GM19025 (cell line): ENCODE measurements at regions not wholly inside any gene's neighbourhood (a gene's known extent, or its start where the extent isn't known, plus 50 kb on each side); places are given as distances from the start of the nearest gene placed in this dataset.
"Not testable (repeated sequence)": the region's sequence is repeated elsewhere in the genome, so short reads cannot be mapped to it uniquely, and the experiment has no call there.

ENCODE experiments used
- ATAC-seq: cut with Tn5 transposase; IDR thresholded peaks from one replicate; pipeline ENCODE4 v1.9.1; 2021; ENCODE audit warnings: mild to moderate bottlenecking, low read depth, moderate library complexity; ENCODE audit not compliant: unreplicated experiment

- no peak for ATAC-seq
These were observed 678.3 kb upstream of the EEF2KMT start for GRCh38 chr16:5775916-5776315.

- ATAC-seq, result no peak
These were observed 672.5 kb upstream of the EEF2KMT start for GRCh38 chr16:5770118-5770517.

GRCh38 chr16:5769513-5769912 is 671.9 kb upstream of the EEF2KMT start:
- no peak for ATAC-seq

GRCh38 chr16:5768445-5768844 is 670.9 kb upstream of the EEF2KMT start:
- no peak for ATAC-seq

- no peak for ATAC-seq
These were observed 665.6 kb upstream of the EEF2KMT start for GRCh38 chr16:5763176-5763575.

GRCh38 chr16:5762362-5762761 is 664.8 kb upstream of the EEF2KMT start:
- ATAC-seq, result no peak

- no peak for ATAC-seq
These were observed 664.0 kb upstream of the EEF2KMT start for GRCh38 chr16:5761592-5761991.

GRCh38 chr16:5758281-5758680 is 660.7 kb upstream of the EEF2KMT start:
- no peak for ATAC-seq

- ATAC-seq, result no peak
These were observed 659.4 kb upstream of the EEF2KMT start for GRCh38 chr16:5756969-5757368.

GRCh38 chr16:5753381-5753780 is 655.8 kb upstream of the EEF2KMT start:
- no peak for ATAC-seq

- no peak for ATAC-seq
These were observed 653.6 kb upstream of the EEF2KMT start for GRCh38 chr16:5751216-5751615.

- ATAC-seq, result not testable (repeated sequence)
These were observed 652.8 kb upstream of the EEF2KMT start for GRCh38 chr16:5750439-5750838.

GRCh38 chr16:5738586-5738985 is 641.0 kb upstream of the EEF2KMT start:
- ATAC-seq, result no peak

- ATAC-seq, result no peak
These were observed 638.8 kb upstream of the EEF2KMT start for GRCh38 chr16:5736209-5736930.

- ATAC-seq, result no peak
These were observed 637.8 kb upstream of the EEF2KMT start for GRCh38 chr16:5735444-5735843.

- ATAC-seq, result no peak
These were observed 633.2 kb upstream of the EEF2KMT start for GRCh38 chr16:5730783-5731182.

GRCh38 chr16:5722116-5722619 is 624.6 kb upstream of the EEF2KMT start:
- no peak for ATAC-seq

GRCh38 chr16:5715155-5715554 is 617.6 kb upstream of the EEF2KMT start:
- ATAC-seq, result no peak

- no peak for ATAC-seq
These were observed 612.3 kb upstream of the EEF2KMT start for GRCh38 chr16:5709889-5710288.

- no peak for ATAC-seq
These were observed 608.6 kb upstream of the EEF2KMT start for GRCh38 chr16:5706211-5706610.

- ATAC-seq, result no peak
These were observed 606.7 kb upstream of the EEF2KMT start for GRCh38 chr16:5704271-5704670.

- no peak for ATAC-seq
These were observed 595.8 kb upstream of the EEF2KMT start for GRCh38 chr16:5693426-5693825.

- ATAC-seq, result no peak
These were observed 584.4 kb upstream of the EEF2KMT start for GRCh38 chr16:5681966-5682365.
